ENCODE measurements at regions not wholly inside any gene's neighbourhood (a gene's known extent, or its start where the extent isn't known, plus 50 kb on each side); places are given as distances from the start of the nearest gene placed in this dataset.

GRCh38 chr2:8288206-8288605 lies 393.6 kb upstream of the ID2 start:
- TF ChIP-seq, protein P1, sequence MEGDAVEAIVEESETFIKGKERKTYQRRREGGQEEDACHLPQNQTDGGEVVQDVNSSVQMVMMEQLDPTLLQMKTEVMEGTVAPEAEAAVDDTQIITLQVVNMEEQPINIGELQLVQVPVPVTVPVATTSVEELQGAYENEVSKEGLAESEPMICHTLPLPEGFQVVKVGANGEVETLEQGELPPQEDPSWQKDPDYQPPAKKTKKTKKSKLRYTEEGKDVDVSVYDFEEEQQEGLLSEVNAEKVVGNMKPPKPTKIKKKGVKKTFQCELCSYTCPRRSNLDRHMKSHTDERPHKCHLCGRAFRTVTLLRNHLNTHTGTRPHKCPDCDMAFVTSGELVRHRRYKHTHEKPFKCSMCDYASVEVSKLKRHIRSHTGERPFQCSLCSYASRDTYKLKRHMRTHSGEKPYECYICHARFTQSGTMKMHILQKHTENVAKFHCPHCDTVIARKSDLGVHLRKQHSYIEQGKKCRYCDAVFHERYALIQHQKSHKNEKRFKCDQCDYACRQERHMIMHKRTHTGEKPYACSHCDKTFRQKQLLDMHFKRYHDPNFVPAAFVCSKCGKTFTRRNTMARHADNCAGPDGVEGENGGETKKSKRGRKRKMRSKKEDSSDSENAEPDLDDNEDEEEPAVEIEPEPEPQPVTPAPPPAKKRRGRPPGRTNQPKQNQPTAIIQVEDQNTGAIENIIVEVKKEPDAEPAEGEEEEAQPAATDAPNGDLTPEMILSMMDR (IDR thresholded peaks at IDR 0.05), result no peak
- no peak for TF ChIP-seq POLR2A (IDR thresholded peaks at IDR 0.05)

Measured in adrenal gland (tissue), 5 donors.